ENCODE measurements at regions not wholly inside any gene's neighbourhood (a gene's known extent, or its start where the extent isn't known, plus 50 kb on each side); places are given as distances from the start of the nearest gene placed in this dataset.

- ChIA-PET POLR2A (no interaction called here), CTCF (interaction anchor here (0.5 kb wide), 1 partner anchor 659 kb away, joined by 4 read pairs; no protein-coding TSS in a partner anchor)
- Histone ChIP-seq H3K4me1 (ENCODE audit: control insufficient read depth, insufficient read depth, low read length) (no peaks in the 10 kb centered on the region), H3K9me3 (ENCODE audit: control insufficient read depth, insufficient read depth, low read depth, low read length) (no peaks in the 10 kb centered on the region), H3K4me3 (ENCODE audit: low read depth in 2 of 2, low read length in 2 of 2) (no peak overlapping the region), H3K36me3 (ENCODE audit: control insufficient read depth, insufficient read depth, low read length) (no peaks in the 10 kb centered on the region), H3K27ac (ENCODE audit: low read length) (no peak overlapping the region), H3K27me3 (ENCODE audit: control insufficient read depth, insufficient read depth, low read length) (no peaks in the 10 kb centered on the region; the same call in 1 of the 2 replicates)
- in situ Hi-C loops (cut with HindIII; ENCODE audit: low pct_unique_long_range_greater_than_20kb, low sequenced_read_pairs) (no loop called here), intact Hi-C loops (cut with micrococcal nuclease; ENCODE audit: unreplicated experiment) (no loop called here)
- ATAC-seq (no peak), DNase-seq (ENCODE audit: low read depth, low spot score) (no peak)
- TF ChIP-seq REST (IDR thresholded peaks at IDR 0.05; ENCODE audit: insufficient read depth in 1 of 2, low read depth in 2 of 2, low read length in 1 of 2): no peak
- no peak for TF ChIP-seq SIN3A (IDR thresholded peaks at IDR 0.05; ENCODE audit: borderline replicate concordance, insufficient read depth, low read depth, low read length)
- TF ChIP-seq TCF7L2 (IDR thresholded peaks at IDR 0.05; ENCODE audit: low read depth, low read length): no peak
- no peak for TF ChIP-seq CTCF (IDR thresholded peaks at IDR 0.05)
- no peak for TF ChIP-seq POLR2AphosphoS5 (IDR thresholded peaks at IDR 0.05; ENCODE audit: low read depth, low read length)
- no TSS peak for BruUV-seq (replicated peaks)
These were observed 193.1 kb upstream of the ARG1 start for GRCh38 chr6:131379948-131380347.

GRCh38 chr6:131381052-131381708 is 191.8 kb upstream of the ARG1 start:
- DNase-seq (ENCODE audit: low read depth, low spot score) (no peak), ATAC-seq (no peak)
- Histone ChIP-seq H3K4me1 (ENCODE audit: control insufficient read depth, insufficient read depth, low read length) (no peaks in the 10 kb centered on the region), H3K9me3 (ENCODE audit: control insufficient read depth, insufficient read depth, low read depth, low read length) (no peaks in the 10 kb centered on the region), H3K27ac (ENCODE audit: low read length) (no peak overlapping the region), H3K27me3 (ENCODE audit: control insufficient read depth, insufficient read depth, low read length) (no peaks in the 10 kb centered on the region; the same call in 1 of the 2 replicates), H3K4me3 (ENCODE audit: low read depth in 2 of 2, low read length in 2 of 2) (no peak overlapping the region), H3K36me3 (ENCODE audit: control insufficient read depth, insufficient read depth, low read length) (no peaks in the 10 kb centered on the region)
- CTCF ChIA-PET: no interaction called here
- in situ Hi-C loops (cut with HindIII; ENCODE audit: low pct_unique_long_range_greater_than_20kb, low sequenced_read_pairs): no loop called here
- intact Hi-C loops (cut with micrococcal nuclease; ENCODE audit: unreplicated experiment): no loop called here
- BruUV-seq (replicated peaks): no TSS peak
- POLR2A ChIA-PET: no interaction called here
- TF ChIP-seq REST (IDR thresholded peaks at IDR 0.05; ENCODE audit: insufficient read depth in 1 of 2, low read depth in 2 of 2, low read length in 1 of 2) (no peak), TCF7L2 (IDR thresholded peaks at IDR 0.05; ENCODE audit: low read depth, low read length) (no peak), CTCF (IDR thresholded peaks at IDR 0.05) (no peak), SIN3A (IDR thresholded peaks at IDR 0.05; ENCODE audit: borderline replicate concordance, insufficient read depth, low read depth, low read length) (no peak), POLR2AphosphoS5 (IDR thresholded peaks at IDR 0.05; ENCODE audit: low read depth, low read length) (no peak)
